ENCODE measurements at regions not wholly inside any gene's neighbourhood (a gene's known extent, or its start where the extent isn't known, plus 50 kb on each side); places are given as distances from the start of the nearest gene placed in this dataset.
"Not testable (repeated sequence)": the region's sequence is repeated elsewhere in the genome, so short reads cannot be mapped to it uniquely, and the experiment has no call there.

- Histone ChIP-seq H3K4me3 (ENCODE audit: low read length) (no peak overlapping the region), H3K4me1 (ENCODE audit: control insufficient read depth in 2 of 2, insufficient read depth in 2 of 2, low read length in 2 of 2) (no peaks in the 10 kb centered on the region), H3K9me3 (ENCODE audit: control insufficient read depth in 2 of 3, low read length in 3 of 3) (no peaks in the 10 kb centered on the region), H3K36me3 (ENCODE audit: control insufficient read depth in 2 of 3, insufficient read depth in 3 of 3, low read length in 3 of 3) (no peaks in the 10 kb centered on the region), H3K27me3 (ENCODE audit: control insufficient read depth in 2 of 2, insufficient read depth in 2 of 2, low read length in 2 of 2) (no peaks in the 10 kb centered on the region), H3K27ac (ENCODE audit: low read depth, low read length) (no peak overlapping the region)
- H3K27me3 Mint-ChIP-seq, result peaks cover 16 to 37% (median 21%) of the 10 kb centered on the region in 5 donors
- H3K36me3 Mint-ChIP-seq, result no peaks in the 10 kb centered on the region
- DNase-seq, result no peak
- H3K9me3 Mint-ChIP-seq, result peaks cover 0 to 5% (median 0%) of the 10 kb centered on the region in 11 donors
- intact Hi-C loops (cut with micrococcal nuclease), result no loop called here
- ChIA-PET CTCF (no interaction called here), POLR2A (no interaction called here)
- no peak for ATAC-seq
- no peak overlapping the region for H3K27ac Mint-ChIP-seq
- peaks cover 0 to 6% (median 0%) of the 10 kb centered on the region in 7 donors for H3K4me1 Mint-ChIP-seq
- H3K4me3 Mint-ChIP-seq, result no peak overlapping the region
Observed at GRCh38 chr11:122198291-122198983, 82.4 kb upstream of the BLID start.

DNA sequence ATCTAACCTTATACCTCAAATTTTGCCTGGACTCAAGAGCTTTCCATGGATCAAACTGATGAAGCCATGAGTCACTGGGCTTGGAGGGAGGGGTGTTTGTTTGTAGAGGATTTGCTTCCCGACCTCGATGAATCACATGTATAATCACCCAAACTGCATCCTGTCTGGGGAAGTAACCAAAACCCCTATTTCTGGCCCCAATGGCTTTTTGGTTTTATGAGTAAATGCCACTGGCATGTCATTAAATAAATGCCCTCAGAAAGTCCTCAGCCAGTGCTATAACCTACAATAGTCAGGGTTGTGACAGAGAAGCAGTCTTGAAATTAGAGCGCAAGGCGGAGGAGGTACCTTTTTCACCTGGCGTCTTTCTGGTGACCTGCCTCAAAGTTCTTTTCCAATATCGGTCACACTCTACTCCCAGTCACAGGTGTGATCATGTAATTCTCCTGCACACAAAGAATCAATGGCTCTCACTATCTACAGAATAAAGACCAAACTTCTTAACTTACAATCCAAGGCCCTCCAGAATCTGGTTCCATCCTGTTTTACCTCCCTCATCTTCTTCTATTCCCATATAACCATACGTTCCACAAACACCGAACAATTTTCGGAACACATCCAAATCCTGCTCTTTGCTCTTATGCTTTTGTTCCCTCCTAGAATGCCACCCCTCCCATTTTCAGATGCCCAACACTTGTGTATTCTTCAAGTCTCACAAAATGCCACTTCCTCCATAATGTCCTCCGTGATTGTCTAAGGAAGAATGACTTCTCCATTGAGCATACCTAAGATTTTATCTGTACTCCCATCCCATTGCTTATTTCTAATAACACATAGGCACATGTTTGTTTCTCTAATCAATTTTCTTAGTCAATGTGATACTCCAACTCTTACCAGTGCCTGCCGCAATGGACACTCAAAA is 81.3 kb upstream of the BLID start:
- Mint-ChIP-seq H3K27ac (no peak overlapping the region), H3K36me3 (no peaks in the 10 kb centered on the region), H3K4me3 (no peak overlapping the region), H3K9me3 (peaks cover 0 to 5% (median 0%) of the 10 kb centered on the region in 11 donors), H3K27me3 (peaks cover 8 to 29% (median 13%) of the 10 kb centered on the region in 5 donors), H3K4me1 (no peaks in the 10 kb centered on the region)
- H3K9me3 ChIP-seq (ENCODE audit: control insufficient read depth in 2 of 3, low read length in 3 of 3), result no peaks in the 10 kb centered on the region
- no peaks in the 10 kb centered on the region for H3K4me1 ChIP-seq (ENCODE audit: control insufficient read depth in 2 of 2, insufficient read depth in 2 of 2, low read length in 2 of 2)
- no peaks in the 10 kb centered on the region for H3K36me3 ChIP-seq (ENCODE audit: control insufficient read depth in 2 of 3, insufficient read depth in 3 of 3, low read length in 3 of 3)
- CTCF ChIA-PET, result no interaction called here
- DNase-seq, result no peak
- H3K27ac ChIP-seq (ENCODE audit: low read depth, low read length), result no peak overlapping the region
- H3K4me3 ChIP-seq (ENCODE audit: low read length), result no peak overlapping the region
- no peaks in the 10 kb centered on the region for H3K27me3 ChIP-seq (ENCODE audit: control insufficient read depth in 2 of 2, insufficient read depth in 2 of 2, low read length in 2 of 2)
- no peak for ATAC-seq
- POLR2A ChIA-PET, result no interaction called here
- intact Hi-C loops (cut with micrococcal nuclease), result no loop called here

GRCh38 chr11:122195790-122196189 is 79.8 kb upstream of the BLID start:
- POLR2A ChIA-PET, result no interaction called here
- H3K27me3 ChIP-seq (ENCODE audit: control insufficient read depth in 2 of 2, insufficient read depth in 2 of 2, low read length in 2 of 2), result no peaks in the 10 kb centered on the region

DNA sequence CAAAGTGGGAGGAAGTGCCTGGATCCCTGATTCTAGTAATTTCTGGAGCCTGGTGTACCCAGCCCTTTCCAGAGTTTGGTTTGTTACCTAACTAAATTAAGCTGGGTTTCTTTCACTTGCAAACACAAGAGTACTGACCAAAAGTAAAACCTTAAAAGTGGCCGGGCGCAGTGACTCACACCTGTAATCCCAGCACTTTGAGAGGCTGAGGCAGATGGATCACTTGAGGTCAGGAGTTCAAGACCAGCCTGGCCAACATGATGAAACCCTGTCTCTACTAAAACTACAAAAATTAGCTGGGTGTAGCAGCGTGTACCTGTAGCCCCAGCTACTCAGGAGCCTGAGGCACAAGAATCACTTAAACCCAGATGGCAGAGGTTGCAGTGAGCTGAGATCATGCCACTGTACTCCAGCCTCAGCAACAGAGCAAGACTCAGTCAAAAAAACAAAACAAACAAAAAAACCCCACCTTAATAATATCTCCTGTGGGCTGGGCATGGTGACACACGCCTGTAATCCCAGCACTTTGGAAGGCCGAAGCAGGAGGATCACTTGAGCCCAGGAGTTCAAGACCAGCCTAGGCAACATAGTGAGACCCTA is 78.0 kb upstream of the BLID start:
- ATAC-seq; H3K4me3 ChIP-seq (ENCODE audit: low read length); POLR2A ChIA-PET; CTCF ChIA-PET; H3K9me3 Mint-ChIP-seq; H3K36me3 ChIP-seq (ENCODE audit: control insufficient read depth in 2 of 3, insufficient read depth in 3 of 3, low read length in 3 of 3); H3K36me3 Mint-ChIP-seq; H3K4me3 Mint-ChIP-seq; H3K4me1 Mint-ChIP-seq; H3K4me1 ChIP-seq (ENCODE audit: control insufficient read depth in 2 of 2, insufficient read depth in 2 of 2, low read length in 2 of 2); H3K27ac ChIP-seq (ENCODE audit: low read depth, low read length); H3K9me3 ChIP-seq (ENCODE audit: control insufficient read depth in 2 of 3, low read length in 3 of 3); H3K27ac Mint-ChIP-seq; intact Hi-C loops (cut with micrococcal nuclease); H3K27me3 ChIP-seq (ENCODE audit: control insufficient read depth in 2 of 2, insufficient read depth in 2 of 2, low read length in 2 of 2); DNase-seq: not testable (repeated sequence)
- H3K27me3 Mint-ChIP-seq, result peaks cover 5 to 24% (median 14%) of the 10 kb centered on the region in 5 donors

More at GRCh38 chr11:122195790-122196189, 79.8 kb upstream of the BLID start:
- Mint-ChIP-seq H3K4me1 (no peaks in the 10 kb centered on the region), H3K27ac (no peak overlapping the region), H3K4me3 (no peak overlapping the region), H3K9me3 (peaks cover 0 to 7% (median 0%) of the 10 kb centered on the region in 11 donors), H3K36me3 (no peaks in the 10 kb centered on the region), H3K27me3 (peaks cover 5 to 24% (median 8%) of the 10 kb centered on the region in 5 donors)
- ATAC-seq, result no peak
- no peaks in the 10 kb centered on the region for H3K36me3 ChIP-seq (ENCODE audit: control insufficient read depth in 2 of 3, insufficient read depth in 3 of 3, low read length in 3 of 3)
- DNase-seq, result no peak
- no peak overlapping the region for H3K4me3 ChIP-seq (ENCODE audit: low read length)
- H3K4me1 ChIP-seq (ENCODE audit: control insufficient read depth in 2 of 2, insufficient read depth in 2 of 2, low read length in 2 of 2), result no peaks in the 10 kb centered on the region
- CTCF ChIA-PET, result no interaction called here
- no peaks in the 10 kb centered on the region for H3K9me3 ChIP-seq (ENCODE audit: control insufficient read depth in 2 of 3, low read length in 3 of 3)
- no peak overlapping the region for H3K27ac ChIP-seq (ENCODE audit: low read depth, low read length)
- intact Hi-C loops (cut with micrococcal nuclease), result no loop called here

- ChIA-PET POLR2A (no interaction called here), CTCF (no interaction called here)
- H3K4me3 ChIP-seq (ENCODE audit: low read length), result no peak overlapping the region
- no peaks in the 10 kb centered on the region for H3K27me3 ChIP-seq (ENCODE audit: control insufficient read depth in 2 of 2, insufficient read depth in 2 of 2, low read length in 2 of 2)
- H3K36me3 Mint-ChIP-seq, result no peaks in the 10 kb centered on the region
- peaks cover 3 to 24% (median 14%) of the 10 kb centered on the region in 5 donors for H3K27me3 Mint-ChIP-seq
- intact Hi-C loops (cut with micrococcal nuclease), result no loop called here
- H3K27ac ChIP-seq (ENCODE audit: low read depth, low read length), result no peak overlapping the region
- H3K4me1 ChIP-seq (ENCODE audit: control insufficient read depth in 2 of 2, insufficient read depth in 2 of 2, low read length in 2 of 2), result no peaks in the 10 kb centered on the region
- H3K9me3 ChIP-seq (ENCODE audit: control insufficient read depth in 2 of 3, low read length in 3 of 3), result no peaks in the 10 kb centered on the region
- H3K27ac Mint-ChIP-seq, result no peak overlapping the region
- peaks cover 0 to 7% (median 0%) of the 10 kb centered on the region in 11 donors for H3K9me3 Mint-ChIP-seq
- no peaks in the 10 kb centered on the region for H3K36me3 ChIP-seq (ENCODE audit: control insufficient read depth in 2 of 3, insufficient read depth in 3 of 3, low read length in 3 of 3)
- no peak for ATAC-seq
- H3K4me1 Mint-ChIP-seq, result no peaks in the 10 kb centered on the region
- no peak overlapping the region for H3K4me3 Mint-ChIP-seq
- no peak for DNase-seq
Observed at GRCh38 chr11:122193457-122193856, 77.4 kb upstream of the BLID start.

DNA sequence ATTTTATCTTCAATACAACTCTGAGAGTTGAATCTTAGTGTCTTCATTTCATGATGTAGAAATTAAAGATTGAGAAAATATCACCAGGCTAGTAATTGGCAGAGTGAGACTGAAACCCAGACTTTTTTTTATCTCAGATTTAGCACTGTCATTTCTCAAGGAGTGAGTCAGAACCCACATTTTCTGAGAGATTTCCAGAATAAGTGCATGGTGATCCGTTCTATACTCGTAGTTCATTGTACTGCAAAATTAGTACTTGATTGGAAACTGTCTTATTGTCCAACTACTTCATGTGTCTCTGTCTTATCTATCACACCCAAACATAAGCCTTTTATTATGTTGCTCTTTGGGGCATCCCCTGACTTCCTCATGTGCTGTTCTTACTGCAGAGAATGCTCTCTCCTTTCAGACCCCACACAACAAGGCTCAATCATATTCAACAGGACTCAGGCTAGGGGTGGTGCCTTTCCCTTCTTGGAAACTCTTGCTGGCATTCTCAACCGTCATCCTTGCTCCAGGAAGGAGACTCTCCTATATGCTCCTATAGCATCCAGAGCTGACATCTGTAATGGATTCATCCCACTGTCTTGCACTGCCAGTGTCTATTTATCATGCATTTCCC is 76.7 kb upstream of the BLID start:
- H3K27ac Mint-ChIP-seq, result no peak overlapping the region
- intact Hi-C loops (cut with micrococcal nuclease), result no loop called here
- no peak for DNase-seq
- ChIA-PET POLR2A (no interaction called here), CTCF (no interaction called here)
- no peak overlapping the region for H3K4me3 Mint-ChIP-seq
- H3K4me1 Mint-ChIP-seq, result no peaks in the 10 kb centered on the region
- peaks cover 0 to 7% (median 0%) of the 10 kb centered on the region in 11 donors for H3K9me3 Mint-ChIP-seq
- H3K27ac ChIP-seq (ENCODE audit: low read depth, low read length), result no peak overlapping the region
- no peaks in the 10 kb centered on the region for H3K36me3 Mint-ChIP-seq
- no peaks in the 10 kb centered on the region for H3K27me3 ChIP-seq (ENCODE audit: control insufficient read depth in 2 of 2, insufficient read depth in 2 of 2, low read length in 2 of 2)
- no peak for ATAC-seq
- peaks cover 0 to 22% (median 14%) of the 10 kb centered on the region in 5 donors for H3K27me3 Mint-ChIP-seq
- no peaks in the 10 kb centered on the region for H3K36me3 ChIP-seq (ENCODE audit: control insufficient read depth in 2 of 3, insufficient read depth in 3 of 3, low read length in 3 of 3)
- H3K4me3 ChIP-seq (ENCODE audit: low read length), result no peak overlapping the region
- no peaks in the 10 kb centered on the region for H3K4me1 ChIP-seq (ENCODE audit: control insufficient read depth in 2 of 2, insufficient read depth in 2 of 2, low read length in 2 of 2)
- no peaks in the 10 kb centered on the region for H3K9me3 ChIP-seq (ENCODE audit: control insufficient read depth in 2 of 3, low read length in 3 of 3)
